Liver (tissue), 8 donors: ENCODE measurements at regions not wholly inside any gene's neighbourhood (a gene's known extent, or its start where the extent isn't known, plus 50 kb on each side); places are given as distances from the start of the nearest gene placed in this dataset.

Experiments used
- DNase-seq: peaks from one replicate; pipeline ENCODE4 v3.0.0-alpha.2; 2017; ENCODE audit warnings: low spot score
- H3K27ac ChIP-seq, 2 donors: one replicate each; pipeline ENCODE4 v1.7.0; 2013; ENCODE audit warnings: inconsistent platforms in 2 of 2, low read length in 2 of 2, control low read depth in 1 of 2, low read depth in 1 of 2, mild to moderate bottlenecking in 1 of 2
- H3K27me3 ChIP-seq, 4 donors: one replicate each; pipeline versions ENCODE4 v1.6.1 to v1.7.0; 2013; ENCODE audit warnings: low read length in 3 of 4, inconsistent platforms in 1 of 4, mild to moderate bottlenecking in 1 of 4, moderate library complexity in 1 of 4; ENCODE audit not compliant: control insufficient read depth in 4 of 4, insufficient read depth in 4 of 4
- H3K36me3 ChIP-seq, 4 donors: one replicate each; pipeline versions ENCODE4 v1.6.1 to v1.7.0; 2013; ENCODE audit warnings: low read length in 3 of 4, mild to moderate bottlenecking in 3 of 4, low read depth in 1 of 4, moderate library complexity in 1 of 4; ENCODE audit not compliant: control insufficient read depth in 4 of 4, insufficient read depth in 3 of 4
- H3K4me1 ChIP-seq, 4 donors: one replicate each; pipeline versions ENCODE4 v1.6.1 to v1.7.0; 2013; ENCODE audit warnings: low read length in 3 of 4, mild to moderate bottlenecking in 3 of 4, moderate library complexity in 1 of 4; ENCODE audit not compliant: control insufficient read depth in 4 of 4, insufficient read depth in 4 of 4
- H3K4me3 ChIP-seq, 3 donors: one replicate each; pipeline versions ENCODE4 v1.6.1 to v1.7.0; 2013; ENCODE audit warnings: low read length in 3 of 3, control low read depth in 1 of 3, low read depth in 1 of 3, mild to moderate bottlenecking in 1 of 3
- H3K9ac ChIP-seq, 2 donors: one replicate each; pipeline ENCODE4 v1.7.0; 2013; ENCODE audit warnings: low read length in 2 of 2, mild to moderate bottlenecking in 2 of 2, moderate library complexity in 2 of 2, control low read depth in 1 of 2, low read depth in 1 of 2
- H3K9me3 ChIP-seq, 4 donors: one replicate each; pipeline versions ENCODE4 v1.6.1 to v1.7.0; 2013; ENCODE audit warnings: low read length in 3 of 4; ENCODE audit not compliant: control insufficient read depth in 4 of 4
- CTCF ChIP-seq: fragments of 150-350 bp; IDR thresholded peaks from 2 replicates; pipeline ENCODE4 v1.5.1; 2017; ENCODE audit warnings: improper control_type of control experiment, low read depth, low read length; ENCODE audit not compliant: missing input control
- EGR1 ChIP-seq, 2 donors: IDR thresholded peaks; 2 replicates each; pipeline ENCODE4 v1.6.1; 2016 to 2018; ENCODE audit warnings: antibody characterized with exemption in 2 of 2, low read depth in 2 of 2
- FOXA1 ChIP-seq: IDR thresholded peaks from 2 replicates; pipeline ENCODE4 v1.6.1; 2016; ENCODE audit warnings: antibody characterized with exemption
- FOXA2 ChIP-seq: IDR thresholded peaks from 2 replicates; pipeline ENCODE4 v1.6.1; 2016; ENCODE audit warnings: antibody characterized with exemption
- GABPA ChIP-seq, 2 donors: IDR thresholded peaks in 1 of 2; conservative IDR thresholded peaks in 1 of 2; 2 replicates each; pipeline ENCODE4 v1.6.1; 2016; ENCODE audit warnings: antibody characterized with exemption in 2 of 2, mild to moderate bottlenecking in 1 of 2, moderate library complexity in 1 of 2
- HNF4A ChIP-seq, 2 donors: conservative IDR thresholded peaks; 2 replicates each; pipeline ENCODE4 v1.6.1; 2016; ENCODE audit warnings: antibody characterized with exemption in 2 of 2, mild to moderate bottlenecking in 2 of 2
- HNF4G ChIP-seq: IDR thresholded peaks from 2 replicates; pipeline ENCODE4 v1.6.1; 2016; ENCODE audit warnings: antibody characterized with exemption
- JUND ChIP-seq, 2 donors: IDR thresholded peaks; 2 replicates each; pipeline ENCODE4 v1.6.1; 2016; ENCODE audit warnings: antibody characterized with exemption in 2 of 2
- NR2F2 ChIP-seq: IDR thresholded peaks from 2 replicates; pipeline ENCODE4 v1.6.1; 2016; ENCODE audit warnings: antibody characterized with exemption
- RAD21 ChIP-seq, 2 donors: IDR thresholded peaks; 2 replicates each; pipeline ENCODE4 v1.6.1; 2016; ENCODE audit warnings: antibody characterized with exemption in 2 of 2, mild to moderate bottlenecking in 2 of 2
- REST ChIP-seq: IDR thresholded peaks from 2 replicates; pipeline ENCODE4 v1.6.1; 2016; ENCODE audit warnings: antibody characterized with exemption, mild to moderate bottlenecking
- RXRA ChIP-seq, 2 donors: IDR thresholded peaks; 2 replicates each; pipeline ENCODE4 v1.6.1; 2017 to 2018; ENCODE audit warnings: antibody characterized with exemption in 2 of 2, mild to moderate bottlenecking in 1 of 2
- SP1 ChIP-seq: IDR thresholded peaks from 2 replicates; pipeline ENCODE4 v1.6.1; 2018; ENCODE audit warnings: antibody characterized with exemption, mild to moderate bottlenecking
- TAF1 ChIP-seq: conservative IDR thresholded peaks from 2 replicates; pipeline ENCODE4 v1.6.1; 2016; ENCODE audit warnings: antibody characterized with exemption, mild to moderate bottlenecking
- YY1 ChIP-seq: IDR thresholded peaks from 2 replicates; pipeline ENCODE4 v1.6.1; 2016; ENCODE audit warnings: antibody characterized with exemption, mild to moderate bottlenecking
- WGBS: extraction: QIAGEN DNeasy Blood & Tissue Kit; methylation state at CpG from one replicate; pipeline ENCODE4 v1.1.7; 2013; 5-methylcytosine and 5-hydroxymethylcytosine counted together
- TF ChIP-seq, protein P1 (sequence below): IDR thresholded peaks from 2 replicates; pipeline ENCODE4 v1.6.1; 2016; ENCODE audit warnings: antibody characterized with exemption
- TF ChIP-seq, protein P2 (sequence below): IDR thresholded peaks from 2 replicates; pipeline ENCODE4 v1.6.1; 2016; ENCODE audit warnings: antibody characterized with exemption
- TF ChIP-seq, protein P3 (sequence below): IDR thresholded peaks from 2 replicates; pipeline ENCODE4 v1.6.1; 2016; ENCODE audit warnings: antibody characterized with exemption
- donor health status: healthy.
- donor health status: healthy.
- donor health status: healthy.
- donor health status: healthy.
- donor health status: healthy.

DNA sequence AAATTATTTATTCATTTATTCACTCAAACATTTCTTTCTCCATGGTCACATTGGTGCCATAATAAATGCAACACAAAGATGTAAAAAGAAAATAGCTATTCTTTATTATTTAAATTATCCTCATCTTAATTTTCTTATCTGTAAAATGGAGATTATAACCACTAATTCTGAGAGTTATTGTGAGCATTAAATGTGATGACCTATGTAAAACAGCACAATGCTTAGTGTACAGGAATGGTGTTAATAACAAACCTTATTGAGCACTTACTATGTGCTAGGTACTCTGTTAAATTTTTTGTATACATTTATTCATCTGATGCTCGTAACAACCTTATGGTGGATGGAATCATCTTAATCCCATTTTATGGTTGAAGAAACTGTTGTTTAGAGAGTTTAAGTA is 84.6 kb downstream of the NTMT2 start:
- DNase-seq, result no peak
- no peaks in the 10 kb centered on the region for H3K36me3 ChIP-seq
- no peaks in the 10 kb centered on the region for H3K9me3 ChIP-seq
- H3K4me3 ChIP-seq, result no peak overlapping the region
- no peaks in the 10 kb centered on the region for H3K27me3 ChIP-seq
- no peaks in the 10 kb centered on the region for H3K4me1 ChIP-seq
- 79% methylated on average over 1 of the region's 1 CpG for WGBS
- H3K9ac ChIP-seq, result no peak overlapping the region
- H3K27ac ChIP-seq, result no peak overlapping the region
- no peak for TF ChIP-seq GABPA (IDR thresholded peaks at IDR 0.05 in 1 of 2, conservative IDR thresholded peaks at IDR 0.05 in 1 of 2)
- TF ChIP-seq REST, result no peak
- TF ChIP-seq YY1, result no peak
- TF ChIP-seq RXRA (IDR thresholded peaks at IDR 0.05), result no peak
- no peak for TF ChIP-seq HNF4G
- TF ChIP-seq FOXA1, result no peak
- no peak for TF ChIP-seq FOXA2
- TF ChIP-seq, protein P1, sequence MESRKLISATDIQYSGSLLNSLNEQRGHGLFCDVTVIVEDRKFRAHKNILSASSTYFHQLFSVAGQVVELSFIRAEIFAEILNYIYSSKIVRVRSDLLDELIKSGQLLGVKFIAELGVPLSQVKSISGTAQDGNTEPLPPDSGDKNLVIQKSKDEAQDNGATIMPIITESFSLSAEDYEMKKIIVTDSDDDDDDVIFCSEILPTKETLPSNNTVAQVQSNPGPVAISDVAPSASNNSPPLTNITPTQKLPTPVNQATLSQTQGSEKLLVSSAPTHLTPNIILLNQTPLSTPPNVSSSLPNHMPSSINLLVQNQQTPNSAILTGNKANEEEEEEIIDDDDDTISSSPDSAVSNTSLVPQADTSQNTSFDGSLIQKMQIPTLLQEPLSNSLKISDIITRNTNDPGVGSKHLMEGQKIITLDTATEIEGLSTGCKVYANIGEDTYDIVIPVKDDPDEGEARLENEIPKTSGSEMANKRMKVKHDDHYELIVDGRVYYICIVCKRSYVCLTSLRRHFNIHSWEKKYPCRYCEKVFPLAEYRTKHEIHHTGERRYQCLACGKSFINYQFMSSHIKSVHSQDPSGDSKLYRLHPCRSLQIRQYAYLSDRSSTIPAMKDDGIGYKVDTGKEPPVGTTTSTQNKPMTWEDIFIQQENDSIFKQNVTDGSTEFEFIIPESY, result no peak
- no peak for TF ChIP-seq NR2F2
- TF ChIP-seq RAD21 (IDR thresholded peaks at IDR 0.05), result no peak
- no peak for TF ChIP-seq HNF4A (conservative IDR thresholded peaks at IDR 0.05)
- TF ChIP-seq TAF1, result no peak
- TF ChIP-seq CTCF, result no peak
- no peak for TF ChIP-seq SP1
- TF ChIP-seq, protein P2, sequence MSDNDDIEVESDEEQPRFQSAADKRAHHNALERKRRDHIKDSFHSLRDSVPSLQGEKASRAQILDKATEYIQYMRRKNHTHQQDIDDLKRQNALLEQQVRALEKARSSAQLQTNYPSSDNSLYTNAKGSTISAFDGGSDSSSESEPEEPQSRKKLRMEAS, result no peak
- no peak for TF ChIP-seq JUND (IDR thresholded peaks at IDR 0.05)
- TF ChIP-seq EGR1 (IDR thresholded peaks at IDR 0.05; ENCODE audit: low read depth in 2 of 2), result no peak
- TF ChIP-seq, protein P3, sequence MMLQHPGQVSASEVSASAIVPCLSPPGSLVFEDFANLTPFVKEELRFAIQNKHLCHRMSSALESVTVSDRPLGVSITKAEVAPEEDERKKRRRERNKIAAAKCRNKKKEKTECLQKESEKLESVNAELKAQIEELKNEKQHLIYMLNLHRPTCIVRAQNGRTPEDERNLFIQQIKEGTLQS, result no peak

GRCh38 chr1:170231662-170232061 is 85.9 kb downstream of the NTMT2 start:
- TF ChIP-seq TAF1 (no peak), HNF4G (no peak), NR2F2 (no peak), HNF4A (conservative IDR thresholded peaks at IDR 0.05) (peak in 1 of 2 donors; percentile 7), RXRA (IDR thresholded peaks at IDR 0.05) (no peak), FOXA1 (no peak)
- no peak overlapping the region for H3K9ac ChIP-seq
- no peaks in the 10 kb centered on the region for H3K27me3 ChIP-seq
- no peak overlapping the region for H3K4me3 ChIP-seq
- no peaks in the 10 kb centered on the region for H3K9me3 ChIP-seq
- 24% methylated on average over 1 of the region's 1 CpG for WGBS
- no peaks in the 10 kb centered on the region for H3K36me3 ChIP-seq
- no peak overlapping the region for H3K27ac ChIP-seq
- no peak for DNase-seq
- no peaks in the 10 kb centered on the region for H3K4me1 ChIP-seq
